D341Med (cell line): ENCODE measurements at regions not wholly inside any gene's neighbourhood (a gene's known extent, or its start where the extent isn't known, plus 50 kb on each side); places are given as distances from the start of the nearest gene placed in this dataset.

Experiments used
- DNase-seq: peaks from one replicate; pipeline ENCODE4 v3.0.0; 2012; ENCODE audit warnings: low spot score

GRCh38 chr14:62269204-62269603, 507.0 kb downstream of the SNAPC1 start:
- no peak for DNase-seq

GRCh38 chr14:62270236-62270635, 508.0 kb downstream of the SNAPC1 start:
- DNase-seq: no peak

GRCh38 chr14:62280366-62280765, 518.1 kb downstream of the SNAPC1 start:
- peak; percentile 27 for DNase-seq

- no peak for DNase-seq
These were observed 521.6 kb downstream of the SNAPC1 start for GRCh38 chr14:62283837-62284236.

GRCh38 chr14:62289471-62289870, 527.3 kb downstream of the SNAPC1 start:
- no peak for DNase-seq

GRCh38 chr14:62301080-62301479, 538.9 kb downstream of the SNAPC1 start:
- DNase-seq: no peak

GRCh38 chr14:62301911-62302310, 539.7 kb downstream of the SNAPC1 start:
- no peak for DNase-seq

GRCh38 chr14:62303437-62303836, 541.2 kb downstream of the SNAPC1 start:
- no peak for DNase-seq

- DNase-seq: no peak
These were observed 542.0 kb downstream of the SNAPC1 start for GRCh38 chr14:62304257-62304656.

- DNase-seq: no peak
These were observed 545.6 kb downstream of the SNAPC1 start for GRCh38 chr14:62307844-62308243.

- DNase-seq: no peak
These were observed 546.1 kb downstream of the SNAPC1 start for GRCh38 chr14:62308316-62308715.

GRCh38 chr14:62308891-62309290, 546.7 kb downstream of the SNAPC1 start:
- DNase-seq: no peak

- DNase-seq: no peak
These were observed 551.0 kb downstream of the SNAPC1 start for GRCh38 chr14:62313212-62313611.

- DNase-seq: no peak
These were observed 552.0 kb downstream of the SNAPC1 start for GRCh38 chr14:62314221-62314620.

- DNase-seq: no peak
These were observed 552.7 kb downstream of the SNAPC1 start for GRCh38 chr14:62314871-62315270.

- no peak for DNase-seq
These were observed 553.4 kb downstream of the SNAPC1 start for GRCh38 chr14:62315631-62316030.

GRCh38 chr14:62322216-62322615, 560.0 kb downstream of the SNAPC1 start:
- no peak for DNase-seq

GRCh38 chr14:62329427-62329826, 567.2 kb downstream of the SNAPC1 start:
- no peak for DNase-seq

GRCh38 chr14:62347562-62348011, 585.4 kb downstream of the SNAPC1 start:
- DNase-seq: no peak

GRCh38 chr14:62357362-62357761, 595.1 kb downstream of the SNAPC1 start:
- DNase-seq: no peak

- DNase-seq: no peak
These were observed 601.9 kb downstream of the SNAPC1 start for GRCh38 chr14:62364161-62364560.

- DNase-seq: no peak
These were observed 602.6 kb downstream of the SNAPC1 start for GRCh38 chr14:62364800-62365280.

GRCh38 chr14:62369919-62370560, 607.8 kb downstream of the SNAPC1 start:
- peak; percentile 50 for DNase-seq

- DNase-seq: no peak
These were observed 611.7 kb downstream of the SNAPC1 start for GRCh38 chr14:62373944-62374343.
